GM12892 (cell line): ENCODE measurements at regions not wholly inside any gene's neighbourhood (a gene's known extent, or its start where the extent isn't known, plus 50 kb on each side); places are given as distances from the start of the nearest gene placed in this dataset.

Experiments used
- DNase-seq: peaks from one replicate; pipeline ENCODE4 v3.0.0; 2011; ENCODE audit not compliant: insufficient read length
- FAIRE-seq: peaks from 2 replicates; lab custom pipeline; 2011; peaks lifted over from hg19 to GRCh38; lab: Jason Lieb, UNC
- POLR2A ChIP-seq: IDR thresholded peaks from 2 replicates; pipeline ENCODE4 v1.6.1; 2011; ENCODE audit warnings: low read depth, low read length, control low read depth
- POLR2AphosphoS5 ChIP-seq: IDR thresholded peaks from 2 replicates; pipeline ENCODE4 v1.6.1; 2011; ENCODE audit warnings: low read depth, low read length, control low read depth
- TAF1 ChIP-seq: IDR thresholded peaks from 2 replicates; pipeline ENCODE4 v1.6.1; 2011; ENCODE audit warnings: low read depth, mild to moderate bottlenecking, control low read depth, low read length, borderline replicate concordance

DNA sequence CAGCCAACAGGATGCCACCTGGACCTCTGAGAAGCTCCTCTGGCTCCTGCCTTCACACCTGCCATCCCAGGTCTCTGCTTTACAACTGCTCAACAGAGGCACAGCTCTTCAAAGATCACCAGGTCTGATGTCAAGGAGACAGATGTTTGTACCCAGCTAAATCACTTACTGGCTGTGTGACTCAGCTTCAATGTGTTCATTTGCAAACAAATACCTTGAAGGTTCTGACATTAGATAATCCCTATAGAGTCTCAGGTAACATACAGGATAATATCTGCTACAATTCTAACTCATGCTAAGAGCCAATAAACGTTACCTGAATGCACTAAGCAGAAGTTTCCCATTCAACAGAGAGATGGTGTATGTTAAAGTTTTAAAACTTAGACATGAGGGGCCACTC lies 163.4 kb upstream of the IGF1R start:
- DNase-seq, result no peak
- TF ChIP-seq TAF1 (no peak), POLR2A (no peak)
- FAIRE-seq, result no peak

DNA sequence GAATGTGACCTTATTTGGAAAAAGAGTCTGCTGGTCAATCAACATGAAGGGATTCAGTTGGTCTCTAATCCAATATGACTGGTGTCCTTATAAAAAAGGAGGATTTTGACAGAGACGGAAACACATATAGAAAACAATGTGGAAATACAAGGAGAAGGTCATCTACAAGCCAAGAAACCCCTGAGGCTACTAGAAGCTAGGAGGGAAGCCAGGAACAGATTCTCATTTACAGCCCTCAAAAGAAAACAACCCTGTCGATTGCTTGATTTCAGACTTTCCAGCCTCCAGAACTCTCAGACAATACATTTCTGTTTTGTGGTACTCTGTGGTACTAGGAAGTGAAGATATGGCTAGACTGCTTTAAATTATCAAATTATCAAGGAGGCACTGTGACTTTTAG lies 162.9 kb upstream of the IGF1R start:
- TF ChIP-seq POLR2AphosphoS5, result no peak
- TF ChIP-seq TAF1, result no peak
- TF ChIP-seq POLR2A, result no peak
- FAIRE-seq (no peak), DNase-seq (no peak)

DNA sequence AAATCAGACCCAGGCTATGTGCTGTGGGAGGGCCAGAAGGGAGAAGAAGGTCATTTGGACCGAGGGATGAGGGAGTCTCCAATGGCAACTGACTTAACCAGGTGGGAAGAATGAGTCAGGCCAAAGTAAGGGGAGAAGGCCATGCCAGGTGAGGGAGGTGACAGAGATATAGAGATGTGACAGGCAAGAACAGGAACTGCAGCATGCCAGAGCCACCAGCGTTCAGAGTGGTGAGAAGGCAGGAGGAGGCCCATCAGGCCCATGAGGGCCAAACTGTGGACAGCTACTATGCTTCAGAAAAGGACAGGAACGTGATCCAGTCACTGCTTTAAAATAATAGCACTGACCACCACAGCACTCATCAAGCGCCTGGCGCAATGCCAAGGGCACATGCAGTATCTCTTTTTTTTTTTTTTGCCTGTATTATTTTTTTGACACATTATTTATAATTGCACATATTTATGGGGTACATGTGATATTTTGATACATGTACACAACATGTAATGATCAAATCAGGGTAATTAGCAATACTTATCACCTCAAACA lies 154.3 kb upstream of the IGF1R start:
- no peak for DNase-seq
- TF ChIP-seq POLR2AphosphoS5, result no peak
- no peak for TF ChIP-seq TAF1
- TF ChIP-seq POLR2A, result no peak
- no peak for FAIRE-seq

DNA sequence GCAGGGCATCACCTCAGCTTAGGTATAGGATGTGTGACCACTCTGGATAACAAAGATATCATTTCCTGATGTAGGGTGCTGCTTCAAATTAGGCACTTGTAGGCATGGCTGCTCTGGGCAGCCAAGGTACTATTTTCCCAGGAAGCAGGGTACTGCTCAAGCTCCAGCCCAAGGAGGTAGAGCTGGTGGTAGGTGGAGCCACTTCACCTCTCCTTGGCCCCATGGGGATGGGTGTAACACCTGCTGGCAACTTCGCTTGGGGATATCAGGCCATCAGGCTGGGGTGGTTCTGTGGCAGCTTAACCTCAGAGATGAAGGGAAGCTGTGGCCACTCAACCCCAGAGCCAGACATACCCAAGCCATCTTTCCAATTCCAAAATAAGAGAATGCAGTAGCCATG lies 147.1 kb upstream of the IGF1R start:
- FAIRE-seq (no peak), DNase-seq (no peak)
- no peak for TF ChIP-seq POLR2A
- no peak for TF ChIP-seq POLR2AphosphoS5
- TF ChIP-seq TAF1, result no peak

DNA sequence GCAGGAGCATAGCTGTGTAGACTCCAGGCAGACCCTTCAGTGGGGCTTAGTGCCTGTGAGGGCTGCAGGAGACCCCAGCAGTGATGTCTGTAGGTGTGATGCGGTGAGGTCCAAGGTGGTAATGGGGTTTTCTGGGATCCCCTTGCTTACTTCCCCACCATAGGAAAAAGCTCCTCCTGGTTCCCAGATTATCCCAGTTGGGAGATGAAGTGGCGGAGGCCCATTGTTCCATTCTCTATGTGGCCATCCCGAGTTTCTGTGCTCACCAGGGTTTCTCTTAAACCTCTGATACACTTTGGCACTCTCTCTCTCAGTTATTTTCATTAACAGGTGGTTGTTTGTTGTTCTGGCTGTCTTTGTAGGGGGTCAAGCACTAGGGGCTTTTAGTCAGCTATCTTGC lies 146.7 kb upstream of the IGF1R start:
- FAIRE-seq, result no peak
- TF ChIP-seq POLR2A (no peak), POLR2AphosphoS5 (no peak), TAF1 (no peak)
- DNase-seq, result no peak

DNA sequence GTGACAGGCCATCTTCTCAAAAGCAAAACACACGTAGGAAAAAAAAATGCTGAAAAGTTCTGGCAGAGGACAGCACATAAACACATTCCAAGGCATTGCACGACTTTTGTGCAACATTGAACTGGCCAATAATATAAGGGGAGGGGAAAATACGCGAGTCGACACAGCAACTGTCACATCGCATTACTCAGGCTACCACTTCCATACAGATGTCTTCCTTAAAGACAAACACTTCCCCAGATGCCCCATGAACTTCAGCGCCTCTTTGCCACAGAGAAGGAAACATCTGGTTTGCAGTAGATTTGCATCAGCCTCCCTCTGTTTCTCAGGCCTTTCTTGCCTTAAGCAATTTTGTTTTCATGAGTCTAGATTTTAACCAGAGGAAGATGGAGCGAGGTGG lies 144.4 kb upstream of the IGF1R start:
- TF ChIP-seq TAF1 (no peak), POLR2A (no peak), POLR2AphosphoS5 (no peak)
- DNase-seq, result no peak
- no peak for FAIRE-seq

DNA sequence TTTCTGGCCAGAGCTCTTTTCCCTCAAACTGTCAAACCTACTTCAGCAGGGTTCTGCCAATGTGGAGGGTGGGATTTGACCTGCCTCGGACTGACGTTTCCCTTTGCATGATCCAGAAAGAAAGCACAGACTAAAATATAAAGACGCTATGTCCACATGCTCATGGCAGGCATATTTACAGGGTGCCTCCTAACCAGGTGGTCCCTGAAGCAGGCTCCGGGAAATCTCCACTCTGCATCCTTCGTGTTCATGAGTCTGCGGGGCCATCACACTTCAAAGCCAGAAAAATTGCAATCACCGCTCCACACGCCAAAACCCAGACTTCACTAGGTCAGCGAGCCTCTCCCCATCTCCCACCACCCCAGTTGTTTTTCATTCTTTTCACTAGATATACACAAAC lies 143.3 kb upstream of the IGF1R start:
- no peak for TF ChIP-seq POLR2A
- no peak for TF ChIP-seq TAF1
- no peak for TF ChIP-seq POLR2AphosphoS5
- FAIRE-seq, result no peak
- DNase-seq, result no peak

DNA sequence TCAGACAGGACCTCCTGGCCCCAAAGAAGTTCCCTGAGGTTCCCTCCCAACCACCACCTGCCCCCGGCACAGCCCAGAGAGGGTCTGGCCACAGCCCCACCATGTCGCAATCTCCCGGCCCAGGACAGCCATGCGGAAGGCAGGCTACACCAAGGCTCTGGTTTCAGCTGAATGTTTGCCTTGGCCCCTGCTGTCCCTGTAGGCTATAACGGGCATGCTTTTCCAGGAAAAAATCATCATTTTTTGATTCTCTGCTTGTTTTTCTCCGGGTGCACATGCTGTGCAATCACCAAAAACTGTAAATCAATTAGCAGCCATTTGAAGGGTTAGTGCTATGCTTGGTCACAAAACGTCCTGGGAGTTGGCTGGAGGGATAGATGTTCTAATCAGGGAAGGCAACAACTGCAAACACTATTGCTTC lies 142.7 kb upstream of the IGF1R start:
- FAIRE-seq (no peak), DNase-seq (no peak)
- TF ChIP-seq TAF1, result no peak
- TF ChIP-seq POLR2A, result no peak
- no peak for TF ChIP-seq POLR2AphosphoS5

DNA sequence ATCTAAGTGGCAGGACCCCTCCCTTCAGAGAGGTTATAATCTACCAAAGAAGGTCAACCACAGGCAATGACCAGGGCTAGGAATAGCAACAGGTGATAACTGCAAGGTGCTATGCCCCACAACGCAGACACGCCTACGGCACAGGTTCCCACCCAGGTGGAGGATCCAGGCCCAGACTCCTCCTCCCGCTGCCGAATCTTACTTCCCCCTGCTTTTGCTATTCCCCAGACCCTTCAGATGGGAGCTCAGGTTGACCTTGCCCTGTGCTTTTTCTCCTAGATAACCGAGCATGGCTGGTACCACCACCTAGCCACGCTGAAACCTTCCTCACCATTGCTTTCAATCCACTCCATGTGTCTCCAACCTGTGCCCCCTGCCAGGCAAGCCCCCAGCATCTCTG lies 142.2 kb upstream of the IGF1R start:
- FAIRE-seq (no peak), DNase-seq (no peak)
- TF ChIP-seq TAF1, result no peak
- TF ChIP-seq POLR2AphosphoS5, result no peak
- no peak for TF ChIP-seq POLR2A

DNA sequence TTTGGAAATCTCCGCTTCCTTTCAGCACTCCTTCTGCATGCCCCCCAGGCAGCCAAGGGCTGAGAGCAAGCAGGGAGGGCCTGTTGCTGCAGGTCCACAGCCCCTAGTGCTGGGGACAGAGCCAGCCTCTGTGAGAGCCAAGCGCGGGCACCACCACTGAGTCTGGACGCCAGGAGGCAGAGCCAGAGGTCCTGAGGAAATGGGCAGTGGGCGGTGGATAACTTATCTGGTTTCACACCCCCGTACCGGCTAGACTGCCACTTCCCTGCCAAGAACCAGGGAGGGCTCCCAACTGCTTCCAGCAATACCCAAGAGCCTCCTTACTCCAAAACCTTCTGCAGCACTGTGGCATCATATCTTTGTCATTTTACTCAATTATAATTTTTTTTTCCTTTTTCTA lies 141.6 kb upstream of the IGF1R start:
- no peak for FAIRE-seq
- no peak for DNase-seq
- TF ChIP-seq POLR2AphosphoS5, result no peak
- no peak for TF ChIP-seq TAF1
- no peak for TF ChIP-seq POLR2A

DNA sequence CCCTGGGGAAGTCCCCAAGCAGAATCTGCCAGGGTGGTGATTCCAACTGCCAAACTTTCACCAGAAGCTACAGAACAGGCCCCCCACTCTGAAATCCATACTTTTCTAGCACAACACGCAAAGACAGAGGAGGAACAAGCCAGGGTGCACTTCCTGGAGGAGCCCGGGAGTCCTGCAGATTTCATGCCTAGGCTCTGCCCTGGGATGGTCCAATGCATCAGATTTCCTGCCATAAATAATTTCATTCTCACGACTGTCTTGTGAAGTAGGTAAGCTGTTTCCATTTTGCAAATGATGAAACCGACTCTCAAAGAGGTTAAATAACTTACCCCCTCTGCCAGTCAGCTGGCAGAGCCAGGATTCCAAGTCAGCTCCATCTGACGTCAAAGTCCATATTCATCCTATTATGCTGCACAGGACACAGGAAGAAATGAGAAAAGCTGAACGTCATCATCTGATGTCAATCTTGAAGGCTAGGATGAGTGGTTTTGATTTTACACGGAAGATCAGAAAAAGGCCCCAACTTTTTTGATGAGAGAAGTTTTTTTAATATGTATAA lies 134.8 kb upstream of the IGF1R start:
- no peak for DNase-seq
- no peak for FAIRE-seq
- no peak for TF ChIP-seq POLR2A
- no peak for TF ChIP-seq POLR2AphosphoS5
- TF ChIP-seq TAF1, result no peak

DNA sequence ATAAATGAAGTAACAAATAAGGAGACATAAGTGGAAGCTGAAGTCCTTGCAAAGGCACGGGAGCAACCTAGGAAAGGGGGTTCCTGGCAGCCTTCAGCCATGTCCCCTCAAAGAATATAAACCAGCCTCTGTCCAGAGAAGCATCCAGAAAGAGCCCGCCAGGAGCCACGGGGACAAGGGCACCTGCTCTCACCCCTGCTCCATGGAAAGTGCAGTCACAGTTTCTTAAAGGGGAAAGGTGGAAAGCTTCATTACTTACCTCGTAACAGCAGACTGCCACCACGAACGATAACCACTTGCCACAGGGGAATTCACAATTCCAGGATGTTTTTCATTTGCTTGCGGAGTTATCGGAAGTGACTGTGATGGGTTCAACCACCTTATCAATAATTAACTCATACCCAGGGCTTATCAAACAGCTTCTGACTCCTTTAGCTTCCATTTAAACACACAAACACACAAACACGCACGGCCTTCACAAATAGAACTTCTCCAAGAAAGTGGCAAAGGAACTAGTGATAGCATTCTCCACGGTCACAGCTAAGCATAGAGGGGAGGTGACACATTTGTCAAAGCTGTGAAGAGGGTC lies 134.2 kb upstream of the IGF1R start:
- DNase-seq (no peak), FAIRE-seq (no peak)
- TF ChIP-seq POLR2AphosphoS5 (no peak), TAF1 (no peak)
